ENCODE measurements at regions not wholly inside any gene's neighbourhood (a gene's known extent, or its start where the extent isn't known, plus 50 kb on each side); places are given as distances from the start of the nearest gene placed in this dataset.
"Not testable (repeated sequence)": the region's sequence is repeated elsewhere in the genome, so short reads cannot be mapped to it uniquely, and the experiment has no call there.

GRCh38 chr6:158920311-158920905 lies 79.6 kb downstream of the RSPH3 start:
- DNase-seq, result no peak

- no peak for DNase-seq
These were observed 80.1 kb downstream of the RSPH3 start for GRCh38 chr6:158919865-158920264.

- DNase-seq, result no peak
These were observed 83.4 kb downstream of the RSPH3 start for GRCh38 chr6:158916617-158917016.

GRCh38 chr6:158914923-158915322 lies 85.1 kb downstream of the RSPH3 start:
- DNase-seq, result no peak

- no peak for DNase-seq
These were observed 86.4 kb downstream of the RSPH3 start for GRCh38 chr6:158913580-158913979.

- DNase-seq, result no peak
These were observed 87.3 kb downstream of the RSPH3 start for GRCh38 chr6:158912655-158913054.

- no peak for DNase-seq
These were observed 88.1 kb downstream of the RSPH3 start for GRCh38 chr6:158911746-158912480.

GRCh38 chr6:158910484-158911440 lies 89.2 kb downstream of the RSPH3 start:
- DNase-seq, result no peak

GRCh38 chr6:158909938-158910337 lies 90.1 kb downstream of the RSPH3 start:
- no peak for DNase-seq

- DNase-seq, result no peak
These were observed 89.4 kb upstream of the EZR start for GRCh38 chr6:158908606-158909005.

GRCh38 chr6:158907931-158908330 lies 88.8 kb upstream of the EZR start:
- DNase-seq, result no peak

GRCh38 chr6:158906926-158907325 lies 87.8 kb upstream of the EZR start:
- no peak for DNase-seq

GRCh38 chr6:158905277-158905676 lies 86.1 kb upstream of the EZR start:
- no peak for DNase-seq

- DNase-seq, result no peak
These were observed 84.6 kb upstream of the EZR start for GRCh38 chr6:158903801-158904200.

GRCh38 chr6:158900663-158901312 lies 81.6 kb upstream of the EZR start:
- no peak for DNase-seq

- no peak for DNase-seq
These were observed 78.1 kb upstream of the EZR start for GRCh38 chr6:158897236-158897635.

GRCh38 chr6:158895661-158896060 lies 76.5 kb upstream of the EZR start:
- no peak for DNase-seq

GRCh38 chr6:158894193-158894592 lies 75.0 kb upstream of the EZR start:
- no peak for DNase-seq

- DNase-seq, result no peak
These were observed 73.1 kb upstream of the EZR start for GRCh38 chr6:158892266-158892665.

- DNase-seq, result not testable (repeated sequence)
These were observed 72.4 kb upstream of the EZR start for GRCh38 chr6:158891560-158891959.

GRCh38 chr6:158888171-158888570 lies 69.0 kb upstream of the EZR start:
- not testable (repeated sequence) for DNase-seq

GRCh38 chr6:158886346-158886977 lies 67.3 kb upstream of the EZR start:
- DNase-seq, result not testable (repeated sequence)

- not testable (repeated sequence) for DNase-seq
These were observed 62.7 kb upstream of the EZR start for GRCh38 chr6:158881884-158882283.

Data from NCI-H187 (cell line).